SK-N-SH treated with all-trans-retinoic acid at 6 μM for 48 hours (cell line): ENCODE measurements at regions not wholly inside any gene's neighbourhood (a gene's known extent, or its start where the extent isn't known, plus 50 kb on each side); places are given as distances from the start of the nearest gene placed in this dataset.

Source experiments
- ATAC-seq: fragments of 200-7000 bp; cut with Tn5 transposase; 3 replicates; pipeline ENCODE4 v1.9.1; 2020; ENCODE audit warnings: mild to moderate bottlenecking, moderate library complexity
- ARNTL ChIP-seq: fragments of 450-650 bp; formaldehyde crosslinking; IDR thresholded peaks from 2 replicates; pipeline ENCODE4 v1.5.0; 2020; ENCODE audit warnings: low read depth, mild to moderate bottlenecking, moderate library complexity, borderline replicate concordance
- BACH2 ChIP-seq: fragments of 250-450 bp; sonication (Bioruptor Pico); IDR thresholded peaks from 2 replicates; pipeline ENCODE4 v1.9.0; 2021; ENCODE audit warnings: mild to moderate bottlenecking, borderline replicate concordance
- CREB5 ChIP-seq: fragments of 250-450 bp; sonication (Bioruptor Pico); IDR thresholded peaks from 2 replicates; pipeline ENCODE4 v1.5.1; 2020; ENCODE audit warnings: low read depth, mild to moderate bottlenecking, moderate library complexity
- CSDC2 ChIP-seq: fragments of 250-450 bp; sonication (Bioruptor Pico); IDR thresholded peaks from 2 replicates; pipeline ENCODE4 v1.5.0; 2020; ENCODE audit warnings: mild to moderate bottlenecking, moderate library complexity
- CSRNP3 ChIP-seq: fragments of 250-450 bp; sonication (Bioruptor Pico); IDR thresholded peaks from 2 replicates; pipeline ENCODE4 v1.5.1; 2021; ENCODE audit warnings: mild to moderate bottlenecking, moderate library complexity
- ESRRG ChIP-seq: fragments of 250-450 bp; sonication (Bioruptor Pico); IDR thresholded peaks from 2 replicates; pipeline ENCODE4 v1.6.1; 2021; ENCODE audit warnings: mild to moderate bottlenecking
- GLIS3 ChIP-seq: fragments of 250-450 bp; sonication (Bioruptor Pico); IDR thresholded peaks from 2 replicates; pipeline ENCODE4 v1.5.0; 2020; ENCODE audit warnings: mild to moderate bottlenecking, moderate library complexity
- ISL1 ChIP-seq: fragments of 250-450 bp; sonication (Bioruptor Pico); IDR thresholded peaks from 2 replicates; pipeline ENCODE4 v2.1.2; 2022; ENCODE audit warnings: mild to moderate bottlenecking, moderate library complexity
- OSR1 ChIP-seq: fragments of 250-450 bp; sonication (Bioruptor Pico); IDR thresholded peaks from 2 replicates; pipeline ENCODE4 v1.8.0; 2022; ENCODE audit warnings: moderate library complexity, mild to moderate bottlenecking, inconsistent platforms
- PATZ1 ChIP-seq: fragments of 250-450 bp; sonication (Bioruptor Pico); IDR thresholded peaks from 2 replicates; pipeline ENCODE4 v1.8.0; 2020; ENCODE audit warnings: mild to moderate bottlenecking, moderate library complexity, borderline replicate concordance
- PPARA ChIP-seq: fragments of 250-450 bp; sonication (Bioruptor Pico); IDR thresholded peaks from 2 replicates; pipeline ENCODE4 v1.5.0; 2020; ENCODE audit warnings: mild to moderate bottlenecking, borderline replicate concordance
- RARB ChIP-seq: fragments of 250-450 bp; sonication (Bioruptor Pico); IDR thresholded peaks from 2 replicates; pipeline ENCODE4 v1.8.0; 2021; ENCODE audit warnings: mild to moderate bottlenecking, moderate library complexity
- SNAI2 ChIP-seq: fragments of 250-450 bp; sonication (Bioruptor Pico); IDR thresholded peaks from 2 replicates; pipeline ENCODE4 v1.5.0; 2020; ENCODE audit warnings: mild to moderate bottlenecking, moderate library complexity
- TCF4 ChIP-seq: fragments of 250-450 bp; sonication (Bioruptor Pico); IDR thresholded peaks from 2 replicates; pipeline ENCODE4 v1.8.0; 2021; ENCODE audit warnings: mild to moderate bottlenecking, moderate library complexity, borderline replicate concordance
- TOX ChIP-seq: fragments of 250-450 bp; sonication (Bioruptor Pico); IDR thresholded peaks from 2 replicates; pipeline ENCODE4 v1.8.0; 2021; ENCODE audit warnings: mild to moderate bottlenecking, moderate library complexity, borderline replicate concordance
- TSHZ2 ChIP-seq: fragments of 250-450 bp; sonication (Bioruptor Pico); IDR thresholded peaks from 2 replicates; pipeline ENCODE4 v1.5.0; 2020; ENCODE audit warnings: mild to moderate bottlenecking, moderate library complexity
- ZC3H10 ChIP-seq: fragments of 250-450 bp; sonication (Bioruptor Pico); IDR thresholded peaks from 2 replicates; pipeline ENCODE4 v1.5.1; 2021; ENCODE audit warnings: mild to moderate bottlenecking, moderate library complexity
- ZFP3 ChIP-seq: fragments of 250-450 bp; sonication (Bioruptor Pico); IDR thresholded peaks from 2 replicates; pipeline ENCODE4 v1.5.0; 2020; ENCODE audit warnings: mild to moderate bottlenecking, moderate library complexity
- ZFP30 ChIP-seq: fragments of 450-650 bp; formaldehyde crosslinking; IDR thresholded peaks from 2 replicates; pipeline ENCODE4 v1.5.0; 2022; ENCODE audit warnings: mild to moderate bottlenecking, moderate library complexity
- ZNF565 ChIP-seq: fragments of 450-650 bp; formaldehyde crosslinking; conservative IDR thresholded peaks from 2 replicates; pipeline ENCODE4 v1.5.0; 2020; ENCODE audit warnings: low read depth, mild to moderate bottlenecking, moderate library complexity
- ZNF70 ChIP-seq: fragments of 450-650 bp; formaldehyde crosslinking; IDR thresholded peaks from 2 replicates; pipeline ENCODE4 v1.5.0; 2020; ENCODE audit warnings: mild to moderate bottlenecking, moderate library complexity
- ZNF8 ChIP-seq: fragments of 450-650 bp; formaldehyde crosslinking; IDR thresholded peaks from 2 replicates; pipeline ENCODE4 v1.5.0; 2020; ENCODE audit warnings: mild to moderate bottlenecking, moderate library complexity

DNA sequence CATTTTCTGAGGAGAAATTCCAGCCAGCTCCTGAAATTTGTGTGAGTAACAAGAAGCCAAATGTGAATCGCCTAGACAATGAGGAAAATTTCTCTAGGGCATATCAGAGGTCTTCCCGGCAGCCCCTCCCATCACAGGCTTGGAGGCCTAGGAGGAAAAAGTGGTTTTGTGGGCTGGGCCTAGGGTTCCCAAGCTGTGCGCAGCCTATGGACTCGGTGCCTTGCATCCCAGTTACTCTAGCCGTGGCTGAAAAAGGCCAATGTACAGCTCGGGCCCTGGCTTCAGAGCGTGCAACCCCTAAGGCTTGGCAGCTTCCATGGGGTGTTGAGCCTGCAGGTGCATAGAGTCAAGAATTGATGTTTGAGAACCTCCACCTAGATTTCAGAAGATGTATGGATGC lies 556.2 kb upstream of the DSEL start:
- no peak for ATAC-seq
- no peak for TF ChIP-seq ZC3H10 (CRISPR knock-in tag)
- TF ChIP-seq ARNTL (CRISPR knock-in tag): no peak
- TF ChIP-seq RARB (CRISPR knock-in tag): no peak
- no peak for TF ChIP-seq TSHZ2
- no peak for TF ChIP-seq TOX
- TF ChIP-seq ISL1 (CRISPR knock-in tag): no peak
- no peak for TF ChIP-seq CSDC2 (CRISPR knock-in tag)
- no peak for TF ChIP-seq CSRNP3 (CRISPR knock-in tag)
- no peak for TF ChIP-seq CREB5 (CRISPR knock-in tag)
- no peak for TF ChIP-seq ZFP30 (CRISPR knock-in tag)
- TF ChIP-seq PPARA (CRISPR knock-in tag): no peak
- no peak for TF ChIP-seq ZNF8 (CRISPR knock-in tag)
- no peak for TF ChIP-seq ESRRG (CRISPR knock-in tag)
- TF ChIP-seq ZNF70: no peak
- TF ChIP-seq ZFP3 (CRISPR knock-in tag): no peak
- no peak for TF ChIP-seq SNAI2 (CRISPR knock-in tag)
- no peak for TF ChIP-seq OSR1 (CRISPR knock-in tag)
- no peak for TF ChIP-seq GLIS3 (CRISPR knock-in tag)
- TF ChIP-seq PATZ1 (CRISPR knock-in tag): no peak

GRCh38 chr18:68060871-68061270 lies 544.4 kb upstream of the DSEL start:
- TF ChIP-seq ZNF70: no peak
- TF ChIP-seq CREB5 (CRISPR knock-in tag): no peak
- no peak for TF ChIP-seq TCF4 (CRISPR knock-in tag)
- no peak for TF ChIP-seq ZNF8 (CRISPR knock-in tag)
- TF ChIP-seq BACH2 (CRISPR knock-in tag): no peak
- no peak for TF ChIP-seq PATZ1 (CRISPR knock-in tag)
- no peak for TF ChIP-seq ZFP30 (CRISPR knock-in tag)
- TF ChIP-seq GLIS3 (CRISPR knock-in tag): no peak
- no peak for ATAC-seq

DNA sequence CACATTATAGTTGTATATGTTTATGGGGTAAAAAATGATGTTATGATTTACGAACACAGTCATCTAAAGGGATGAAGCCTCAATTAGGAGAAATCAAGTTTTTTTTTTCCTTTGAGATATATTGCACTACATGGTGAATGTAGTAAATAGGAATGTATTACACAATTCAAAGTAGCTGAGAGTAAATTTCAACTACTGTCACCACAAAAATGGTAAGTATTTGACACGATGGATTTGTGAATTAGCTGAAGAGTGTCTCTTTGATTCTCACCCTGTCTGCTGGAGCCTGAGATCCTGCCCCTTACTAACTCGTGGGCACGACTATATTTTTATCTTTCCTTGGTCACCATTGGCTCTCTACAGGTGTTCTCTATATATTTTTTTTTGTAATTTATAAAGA lies 540.4 kb upstream of the DSEL start:
- TF ChIP-seq CSRNP3 (CRISPR knock-in tag) (no peak), ZNF565 (CRISPR knock-in tag) (no peak), RARB (CRISPR knock-in tag) (no peak), PPARA (CRISPR knock-in tag) (no peak), ISL1 (CRISPR knock-in tag) (no peak), OSR1 (CRISPR knock-in tag) (no peak), BACH2 (CRISPR knock-in tag) (no peak), CSDC2 (CRISPR knock-in tag) (no peak), ZNF8 (CRISPR knock-in tag) (no peak), TOX (no peak), ZFP30 (CRISPR knock-in tag) (no peak), ZFP3 (CRISPR knock-in tag) (no peak), ZNF70 (no peak), ZC3H10 (CRISPR knock-in tag) (no peak)
- no peak for ATAC-seq
